Ovary (tissue), 3 donors: ENCODE measurements at regions not wholly inside any gene's neighbourhood (a gene's known extent, or its start where the extent isn't known, plus 50 kb on each side); places are given as distances from the start of the nearest gene placed in this dataset.

Experiments used
- CTCF ChIP-seq, 3 donors: fragments of 450-650 bp in 2 of 3; fragments of 200-600 bp in 1 of 3; IDR thresholded peaks; one replicate each; pipeline versions ENCODE4 v1.5.1 to v1.8.0; 2016 to 2022; ENCODE audit warnings: antibody characterized with exemption in 3 of 3, mild to moderate bottlenecking in 1 of 3
- EP300 ChIP-seq: sonication (generic); formaldehyde crosslinking; IDR thresholded peaks from one replicate; pipeline ENCODE4 v1.6.1; 2017; ENCODE audit warnings: antibody characterized with exemption
- POLR2A ChIP-seq: fragments of 450-650 bp; IDR thresholded peaks from one replicate; pipeline ENCODE4 v1.6.1; 2017; ENCODE audit warnings: antibody characterized with exemption, mild to moderate bottlenecking, moderate library complexity
- donor health status: DM: no; HTN: no; CAD: no.

DNA sequence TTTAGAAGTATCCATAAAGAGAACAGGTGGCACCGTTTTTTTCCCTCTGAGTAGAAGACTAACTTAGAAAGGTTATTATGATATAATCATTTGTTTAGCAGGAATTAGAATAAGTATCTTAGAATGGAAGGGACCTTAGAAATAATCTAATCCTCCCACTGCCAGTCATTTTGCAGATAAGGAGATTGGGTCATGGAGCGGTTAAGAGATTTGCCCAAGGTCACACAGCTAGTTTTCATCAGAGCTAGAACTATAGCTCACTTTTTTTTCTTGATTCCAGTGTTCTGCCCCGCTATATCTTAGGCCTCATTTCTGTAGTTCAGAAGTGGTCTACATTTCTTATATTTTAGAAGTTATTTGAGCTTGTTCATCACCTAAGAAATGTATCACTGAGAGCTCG lies 139.6 kb downstream of the PRL start:
- TF ChIP-seq CTCF (IDR thresholded peaks at IDR 0.05), result no peak
- no peak for TF ChIP-seq POLR2A
- no peak for TF ChIP-seq EP300
